LNCaP clone FGC (cell line): ENCODE measurements at regions not wholly inside any gene's neighbourhood (a gene's known extent, or its start where the extent isn't known, plus 50 kb on each side); places are given as distances from the start of the nearest gene placed in this dataset.

Experiments
- DNase-seq: peaks from one replicate; pipeline ENCODE4 v3.0.0-alpha.2; 2011; ENCODE audit warnings: low read depth
- H3K4me3 ChIP-seq: 2 replicates; pipeline ENCODE4 v1.5.1; 2011; ENCODE audit warnings: mild to moderate bottlenecking, low read depth, low read length, control low read depth
- CTCF ChIP-seq: IDR thresholded peaks from 2 replicates; pipeline ENCODE4 v1.5.1; 2012; ENCODE audit warnings: mild to moderate bottlenecking; ENCODE audit not compliant: control insufficient read depth, insufficient read depth; ENCODE audit errors: extremely low read depth

DNA sequence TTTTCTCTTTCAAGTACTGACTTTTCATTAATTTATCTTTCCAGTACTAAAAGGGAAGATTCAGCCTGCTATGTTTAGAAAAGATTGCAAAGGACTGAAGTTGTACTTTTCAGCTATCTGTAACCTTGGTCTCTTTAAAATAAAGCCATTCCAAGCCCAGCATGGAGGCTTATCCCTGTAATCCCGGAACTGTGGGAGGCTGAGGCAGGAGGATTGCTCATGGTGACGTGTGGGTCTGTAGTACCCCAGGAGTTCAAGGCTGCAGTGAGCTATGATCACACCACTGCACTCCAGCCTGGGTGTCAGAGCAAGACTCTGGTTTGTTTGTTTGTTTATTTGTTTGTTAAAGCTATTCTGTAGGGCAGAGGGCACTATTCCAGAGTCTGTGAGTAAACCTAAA, 50.6 kb upstream of the TMEM170B start:
- DNase-seq = no peak
- no peak overlapping the region for H3K4me3 ChIP-seq
- TF ChIP-seq CTCF = no peak

GRCh38 chr6:11486486-11486885, 51.1 kb upstream of the TMEM170B start:
- no peak for DNase-seq
- TF ChIP-seq CTCF = no peak
- no peak overlapping the region for H3K4me3 ChIP-seq

- H3K4me3 ChIP-seq = no peak overlapping the region
- DNase-seq = no peak
- no peak for TF ChIP-seq CTCF
Observed at GRCh38 chr6:11486051-11486450, 51.5 kb upstream of the TMEM170B start.

DNA sequence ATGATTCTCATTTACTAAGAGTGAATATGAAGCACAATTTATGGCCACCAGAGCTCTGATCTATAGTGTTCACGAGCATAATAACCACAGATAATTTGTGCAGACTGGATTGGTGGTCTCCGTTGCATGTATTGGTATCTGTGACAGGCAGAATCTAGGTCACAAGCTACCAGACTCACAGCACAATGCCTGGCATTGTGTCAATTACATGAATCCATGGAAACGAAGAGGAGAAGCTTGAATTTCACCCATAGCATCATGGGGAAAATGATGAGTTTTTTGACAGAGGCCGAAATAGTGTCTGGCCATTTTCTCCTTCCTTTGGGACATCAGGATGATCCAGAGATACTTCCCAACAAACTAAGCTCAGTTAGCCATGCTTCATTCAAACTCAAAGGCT, 52.3 kb upstream of the TMEM170B start:
- no peak for TF ChIP-seq CTCF
- no peak for DNase-seq
- H3K4me3 ChIP-seq = no peak overlapping the region

- no peak for TF ChIP-seq CTCF
- no peak overlapping the region for H3K4me3 ChIP-seq
- DNase-seq = no peak
Observed at GRCh38 chr6:11484441-11484840, 53.1 kb upstream of the TMEM170B start.

GRCh38 chr6:11482616-11483015, 54.9 kb upstream of the TMEM170B start:
- no peak for TF ChIP-seq CTCF
- H3K4me3 ChIP-seq = no peak overlapping the region
- DNase-seq = no peak

DNA sequence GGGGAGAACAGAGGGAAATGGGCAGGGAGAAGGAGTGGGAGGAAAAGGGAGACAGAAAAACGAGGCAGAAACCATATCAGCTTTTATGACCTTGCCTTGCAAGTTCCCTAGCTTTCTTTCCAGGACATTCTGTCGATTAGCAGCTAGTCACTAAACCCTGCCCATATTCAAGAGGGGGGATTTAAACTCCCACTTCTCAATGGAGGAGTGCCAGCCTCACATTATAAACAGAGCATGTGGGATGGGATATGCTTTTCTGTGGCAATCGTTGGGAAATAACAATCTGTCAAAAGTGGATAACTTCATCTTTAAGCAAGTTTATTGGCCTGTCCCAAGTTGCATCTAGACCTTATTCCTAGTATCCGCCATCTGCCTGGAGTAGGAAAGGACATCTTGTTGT, 57.0 kb upstream of the TMEM170B start:
- DNase-seq = no peak
- TF ChIP-seq CTCF = no peak
- H3K4me3 ChIP-seq = no peak overlapping the region
